ENCODE measurements at regions not wholly inside any gene's neighbourhood (a gene's known extent, or its start where the extent isn't known, plus 50 kb on each side); places are given as distances from the start of the nearest gene placed in this dataset.
"Not testable (repeated sequence)": the region's sequence is repeated elsewhere in the genome, so short reads cannot be mapped to it uniquely, and the experiment has no call there.

- DNase-seq (ENCODE audit: low spot score): no peak
Observed at GRCh38 chr15:54841701-54842305, 354.9 kb downstream of the RSL24D1 start.

GRCh38 chr15:54840621-54841398 lies 355.9 kb downstream of the RSL24D1 start:
- no peak for DNase-seq (ENCODE audit: low spot score)

- DNase-seq (ENCODE audit: low spot score): no peak
Observed at GRCh38 chr15:54839379-54839778, 357.4 kb downstream of the RSL24D1 start.

GRCh38 chr15:54836052-54836795 lies 360.5 kb downstream of the RSL24D1 start:
- DNase-seq (ENCODE audit: low spot score): no peak

- no peak for DNase-seq (ENCODE audit: low spot score)
Observed at GRCh38 chr15:54829821-54830220, 366.9 kb downstream of the RSL24D1 start.

- DNase-seq (ENCODE audit: low spot score): no peak
Observed at GRCh38 chr15:54820811-54821210, 375.9 kb downstream of the RSL24D1 start.

- DNase-seq (ENCODE audit: low spot score): no peak
Observed at GRCh38 chr15:54820098-54820497, 376.6 kb downstream of the RSL24D1 start.

- DNase-seq (ENCODE audit: low spot score): no peak
Observed at GRCh38 chr15:54816401-54816800, 380.3 kb downstream of the RSL24D1 start.

GRCh38 chr15:54815556-54815955 lies 381.2 kb downstream of the RSL24D1 start:
- DNase-seq (ENCODE audit: low spot score): no peak

GRCh38 chr15:54812383-54812782 lies 384.4 kb downstream of the RSL24D1 start:
- DNase-seq (ENCODE audit: low spot score): no peak

GRCh38 chr15:54810496-54810895 lies 386.2 kb downstream of the RSL24D1 start:
- no peak for DNase-seq (ENCODE audit: low spot score)

GRCh38 chr15:54810031-54810430 lies 386.7 kb downstream of the RSL24D1 start:
- DNase-seq (ENCODE audit: low spot score): no peak

- DNase-seq (ENCODE audit: low spot score): no peak
Observed at GRCh38 chr15:54808321-54808720, 388.4 kb downstream of the RSL24D1 start.

- no peak for DNase-seq (ENCODE audit: low spot score)
Observed at GRCh38 chr15:54803987-54804386, 392.8 kb downstream of the RSL24D1 start.

GRCh38 chr15:54803134-54803808 lies 393.5 kb downstream of the RSL24D1 start:
- DNase-seq (ENCODE audit: low spot score): no peak

- no peak for DNase-seq (ENCODE audit: low spot score)
Observed at GRCh38 chr15:54792526-54792925, 404.2 kb downstream of the RSL24D1 start.

- DNase-seq (ENCODE audit: low spot score): no peak
Observed at GRCh38 chr15:54790693-54791092, 406.0 kb downstream of the RSL24D1 start.

GRCh38 chr15:54789376-54789775 lies 407.4 kb downstream of the RSL24D1 start:
- no peak for DNase-seq (ENCODE audit: low spot score)

- not testable (repeated sequence) for DNase-seq (ENCODE audit: low spot score)
Observed at GRCh38 chr15:54781220-54781619, 415.5 kb downstream of the RSL24D1 start.

GRCh38 chr15:54779271-54779670 lies 417.5 kb downstream of the RSL24D1 start:
- no peak for DNase-seq (ENCODE audit: low spot score)

- no peak for DNase-seq (ENCODE audit: low spot score)
Observed at GRCh38 chr15:54776410-54776809, 420.3 kb downstream of the RSL24D1 start.

GRCh38 chr15:54772663-54773062 lies 424.1 kb downstream of the RSL24D1 start:
- DNase-seq (ENCODE audit: low spot score): no peak
